PC-3 (cell line): ENCODE measurements at regions not wholly inside any gene's neighbourhood (a gene's known extent, or its start where the extent isn't known, plus 50 kb on each side); places are given as distances from the start of the nearest gene placed in this dataset.

Source experiments
- CTCF ChIP-seq: fragments of 300-600 bp; sonication (generic); conservative IDR thresholded peaks from 2 replicates; pipeline ENCODE4 v1.5.1; 2017; ENCODE audit warnings: antibody characterized with exemption, low read depth, mild to moderate bottlenecking, low read length
- EZH2 ChIP-seq: fragments of 300-600 bp; sonication (generic); IDR thresholded peaks from one replicate; pipeline ENCODE4 v1.6.1; 2017; ENCODE audit warnings: antibody characterized with exemption, mild to moderate bottlenecking, low read length; ENCODE audit not compliant: unreplicated experiment
- EZH2phosphoT487 ChIP-seq: fragments of 300-600 bp; sonication (generic); IDR thresholded peaks from 2 replicates; pipeline ENCODE4 v1.6.1; 2018; ENCODE audit warnings: mild to moderate bottlenecking, antibody characterized with exemption, low read length, borderline replicate concordance

- TF ChIP-seq CTCF (no peak), EZH2 (no peak), EZH2phosphoT487 (no peak)
These were observed 228.1 kb upstream of the KLF14 start for GRCh38 chr7:130962109-130962508.
